Activated CD4-positive, alpha-beta T cell treated with anti-CD3 and anti-CD28 coated beads for 36 hours (primary cell): ENCODE measurements at regions not wholly inside any gene's neighbourhood (a gene's known extent, or its start where the extent isn't known, plus 50 kb on each side); places are given as distances from the start of the nearest gene placed in this dataset.
"Not testable (repeated sequence)": the region's sequence is repeated elsewhere in the genome, so short reads cannot be mapped to it uniquely, and the experiment has no call there.

ENCODE experiments used
- ATAC-seq: fragments of 200-7000 bp; cut with Tn5 transposase; one replicate; pipeline ENCODE4 v1.10.0; 2021; ENCODE audit warnings: mild to moderate bottlenecking, moderate library complexity
- CTCF ChIA-PET: fragments of 350-600 bp; sonication (Branson Sonifier 250); formaldehyde crosslinking; loops from one replicate; lab custom pipeline; 2021; ENCODE audit warnings: antibody characterized with exemption; lab: Charles Lee
- POLR2A ChIA-PET: fragments of 350-600 bp; sonication (Branson Sonifier 250); formaldehyde crosslinking; loops from one replicate; lab custom pipeline; 2021; ENCODE audit warnings: antibody characterized with exemption, inconsistent platforms; lab: Charles Lee
- DNase-seq: peaks from one replicate; pipeline ENCODE4 v3.0.0-alpha.2; 2020
- H3K27ac Mint-ChIP-seq: one replicate; pipeline ENCODE4 v1.8.0; 2021; ENCODE audit warnings: mixed read lengths
- H3K27me3 Mint-ChIP-seq: one replicate; pipeline ENCODE4 v1.8.0; 2021; ENCODE audit warnings: mixed read lengths
- H3K36me3 Mint-ChIP-seq: one replicate; pipeline ENCODE4 v1.8.0; 2021; ENCODE audit warnings: low read depth, mixed read lengths
- H3K4me1 Mint-ChIP-seq: one replicate; pipeline ENCODE4 v1.8.0; 2021; ENCODE audit warnings: mixed read lengths
- H3K4me3 Mint-ChIP-seq: one replicate; pipeline ENCODE4 v1.8.0; 2021; ENCODE audit warnings: mild to moderate bottlenecking, moderate library complexity, mixed read lengths
- H3K9me3 Mint-ChIP-seq: one replicate; pipeline ENCODE4 v1.8.0; 2021; ENCODE audit warnings: low read depth, mixed read lengths
- intact Hi-C, 2 experiments: fragments of 100-400 bp; cut with DNase I in 1 of 2; cut with micrococcal nuclease in 1 of 2; formaldehyde crosslinking; loops; one replicate each; pipeline versions ENCODE4 v1.14.2 to v1.15.1; 2022 to 2024; cut with DNase I, micrococcal nuclease

GRCh38 chr7:87287738-87288341 is 57.6 kb upstream of the CROT start:
- Mint-ChIP-seq H3K4me3 (no peak overlapping the region), H3K36me3 (no peaks in the 10 kb centered on the region), H3K27ac (no peak overlapping the region), H3K4me1 (no peaks in the 10 kb centered on the region), H3K9me3 (no peaks in the 10 kb centered on the region), H3K27me3 (peaks cover 11% of the 10 kb centered on the region)
- intact Hi-C loops = no loop called here
- POLR2A ChIA-PET = no interaction called here
- ATAC-seq (no peak), DNase-seq (no peak)
- CTCF ChIA-PET = no interaction called here

- H3K27ac Mint-ChIP-seq, H3K4me3 Mint-ChIP-seq, H3K9me3 Mint-ChIP-seq, POLR2A ChIA-PET, ATAC-seq, H3K36me3 Mint-ChIP-seq, intact Hi-C loops, DNase-seq, H3K4me1 Mint-ChIP-seq: not testable (repeated sequence)
- CTCF ChIA-PET = interaction anchor here (0.6 kb wide), 1 partner anchor 25 kb away, joined by 3 read pairs; no protein-coding TSS in a partner anchor
- H3K27me3 Mint-ChIP-seq = peaks cover 14% of the 10 kb centered on the region
Observed at GRCh38 chr7:87288742-87289141, 56.7 kb upstream of the CROT start.

GRCh38 chr7:87295565-87295964 is 49.9 kb upstream of the CROT start:
- H3K27me3 Mint-ChIP-seq = peaks cover 16% of the 10 kb centered on the region
- H3K36me3 Mint-ChIP-seq, H3K4me3 Mint-ChIP-seq, DNase-seq, H3K4me1 Mint-ChIP-seq, ATAC-seq, H3K9me3 Mint-ChIP-seq, intact Hi-C loops, CTCF ChIA-PET, H3K27ac Mint-ChIP-seq: not testable (repeated sequence)
- POLR2A ChIA-PET = interaction anchor here (1.2 kb wide), 1 partner anchor 34 kb away, joined by 3 read pairs; no protein-coding TSS in a partner anchor
